ENCODE measurements at regions not wholly inside any gene's neighbourhood (a gene's known extent, or its start where the extent isn't known, plus 50 kb on each side); places are given as distances from the start of the nearest gene placed in this dataset.

DNA sequence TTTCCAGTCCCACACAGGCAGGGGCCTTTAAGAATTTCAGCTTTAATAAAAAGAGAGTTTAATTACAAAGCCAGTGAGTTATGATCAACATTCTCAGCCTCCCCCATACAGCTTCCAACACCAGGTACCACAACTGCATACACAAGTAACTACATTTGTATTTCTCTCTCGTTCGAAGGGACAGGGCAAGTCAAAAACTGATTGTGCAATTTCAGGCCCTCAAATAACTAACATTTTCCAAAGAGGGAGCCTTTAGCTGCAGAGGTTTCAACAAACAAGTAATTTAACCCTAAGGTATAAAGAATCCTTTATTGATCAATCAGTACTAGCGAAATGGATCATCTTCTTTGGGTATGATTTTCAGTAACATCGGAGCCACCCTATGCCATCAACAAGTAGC is 142.4 kb downstream of the ZNF281 start:
- 90 to 94% methylated on average over 4 of the region's 4 CpGs for WGBS, 2 donors (ENCODE audit: low coverage in 1 of 2)
- TF ChIP-seq, protein P1, sequence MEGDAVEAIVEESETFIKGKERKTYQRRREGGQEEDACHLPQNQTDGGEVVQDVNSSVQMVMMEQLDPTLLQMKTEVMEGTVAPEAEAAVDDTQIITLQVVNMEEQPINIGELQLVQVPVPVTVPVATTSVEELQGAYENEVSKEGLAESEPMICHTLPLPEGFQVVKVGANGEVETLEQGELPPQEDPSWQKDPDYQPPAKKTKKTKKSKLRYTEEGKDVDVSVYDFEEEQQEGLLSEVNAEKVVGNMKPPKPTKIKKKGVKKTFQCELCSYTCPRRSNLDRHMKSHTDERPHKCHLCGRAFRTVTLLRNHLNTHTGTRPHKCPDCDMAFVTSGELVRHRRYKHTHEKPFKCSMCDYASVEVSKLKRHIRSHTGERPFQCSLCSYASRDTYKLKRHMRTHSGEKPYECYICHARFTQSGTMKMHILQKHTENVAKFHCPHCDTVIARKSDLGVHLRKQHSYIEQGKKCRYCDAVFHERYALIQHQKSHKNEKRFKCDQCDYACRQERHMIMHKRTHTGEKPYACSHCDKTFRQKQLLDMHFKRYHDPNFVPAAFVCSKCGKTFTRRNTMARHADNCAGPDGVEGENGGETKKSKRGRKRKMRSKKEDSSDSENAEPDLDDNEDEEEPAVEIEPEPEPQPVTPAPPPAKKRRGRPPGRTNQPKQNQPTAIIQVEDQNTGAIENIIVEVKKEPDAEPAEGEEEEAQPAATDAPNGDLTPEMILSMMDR (IDR thresholded peaks at IDR 0.05) = no peak
- TF ChIP-seq EP300 (IDR thresholded peaks at IDR 0.05) (no peak), POLR2AphosphoS5 (IDR thresholded peaks at IDR 0.05) (no peak), POLR2A (IDR thresholded peaks at IDR 0.05) (no peak)
- ATAC-seq = no peak

DNA sequence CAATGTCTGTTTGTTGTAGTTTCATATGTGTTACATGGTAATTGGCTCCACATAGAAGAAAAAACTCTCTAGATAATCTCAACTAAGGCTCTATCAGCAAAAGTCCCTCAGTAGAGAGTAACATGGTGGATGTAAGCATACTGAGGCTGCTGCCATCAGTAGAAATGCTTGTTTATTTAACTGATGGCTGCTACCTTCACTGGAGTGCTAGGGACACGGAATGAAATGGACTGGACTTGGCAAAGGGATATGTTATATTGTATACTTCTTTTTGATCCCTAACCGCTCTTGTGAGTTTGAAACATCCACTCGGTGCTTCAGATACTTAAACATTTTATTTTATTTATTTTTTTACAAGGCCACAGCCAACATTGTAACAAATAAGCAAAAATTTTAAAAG is 143.0 kb downstream of the ZNF281 start:
- H3K27me3 ChIP-seq = no peaks in the 10 kb centered on the region
- TF ChIP-seq, protein P1 (IDR thresholded peaks at IDR 0.05) = no peak
- TF ChIP-seq EP300 (IDR thresholded peaks at IDR 0.05) (no peak), POLR2AphosphoS5 (IDR thresholded peaks at IDR 0.05) (no peak), POLR2A (IDR thresholded peaks at IDR 0.05) (no peak)
- no peaks in the 10 kb centered on the region for H3K4me1 ChIP-seq
- WGBS, 2 donors (ENCODE audit: low coverage in 1 of 2) = 84 to 86% methylated on average over 3 of the region's 3 CpGs
- H3K4me3 ChIP-seq = no peak overlapping the region
- no peak overlapping the region for H3K27ac ChIP-seq
- H3K9me3 ChIP-seq = no peaks in the 10 kb centered on the region
- H3K36me3 ChIP-seq = no peaks in the 10 kb centered on the region
- ATAC-seq = no peak

More for the DNA sequence above, 142.4 kb downstream of the ZNF281 start:
- no peaks in the 10 kb centered on the region for H3K4me1 ChIP-seq
- H3K9me3 ChIP-seq = no peaks in the 10 kb centered on the region
- no peak overlapping the region for H3K27ac ChIP-seq
- H3K4me3 ChIP-seq = no peak overlapping the region
- H3K36me3 ChIP-seq = no peaks in the 10 kb centered on the region
- H3K27me3 ChIP-seq = no peaks in the 10 kb centered on the region

DNA sequence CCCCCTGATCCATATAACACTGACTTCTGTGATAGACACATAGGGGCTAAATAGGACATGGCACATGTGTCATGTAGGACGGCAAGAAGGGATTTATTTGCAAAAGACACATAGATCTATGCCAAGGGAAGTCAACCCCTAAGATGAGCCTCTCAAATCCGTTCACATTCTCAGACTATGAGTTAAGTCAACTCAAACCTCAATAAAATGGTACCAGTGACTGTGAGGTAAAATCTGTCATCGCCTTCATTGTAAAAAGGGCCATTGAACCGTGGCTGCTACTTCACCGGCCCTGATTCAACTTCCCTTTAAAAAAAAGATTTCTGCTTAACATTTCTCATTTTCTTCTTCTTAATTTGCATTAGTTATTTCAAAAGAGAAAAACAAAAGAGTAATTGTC is 144.0 kb downstream of the ZNF281 start:
- WGBS, 2 donors (ENCODE audit: low coverage in 1 of 2) = 75 to 90% methylated on average over 3 to 5 of the region's 5 CpGs
- Histone ChIP-seq H3K4me1 (no peaks in the 10 kb centered on the region), H3K27ac (no peak overlapping the region), H3K9me3 (no peaks in the 10 kb centered on the region), H3K36me3 (no peaks in the 10 kb centered on the region), H3K4me3 (no peak overlapping the region), H3K27me3 (no peaks in the 10 kb centered on the region)
- ATAC-seq = no peak
- TF ChIP-seq, protein P1 (IDR thresholded peaks at IDR 0.05) = no peak
- TF ChIP-seq EP300 (IDR thresholded peaks at IDR 0.05) (no peak), POLR2AphosphoS5 (IDR thresholded peaks at IDR 0.05) (no peak), POLR2A (IDR thresholded peaks at IDR 0.05) (no peak)

DNA sequence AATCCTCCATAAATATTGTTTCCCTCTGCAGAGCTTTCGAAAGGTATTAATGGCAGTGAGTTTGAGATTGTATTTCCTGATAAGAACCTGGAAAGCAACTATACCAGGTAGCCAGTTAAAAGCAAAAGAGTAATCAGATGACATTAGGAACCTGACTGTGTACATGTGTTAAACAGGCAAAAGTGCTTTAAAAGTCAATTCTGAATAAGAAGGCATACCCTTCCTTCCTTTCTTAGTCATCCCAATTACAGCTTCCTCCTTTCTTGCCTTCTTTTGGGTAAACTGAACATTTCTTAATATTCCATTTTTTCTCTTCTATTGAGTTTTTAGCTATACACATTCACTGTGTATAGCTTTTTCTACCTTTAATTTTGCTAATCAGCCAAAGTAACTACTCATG is 144.7 kb downstream of the ZNF281 start:
- TF ChIP-seq POLR2A (IDR thresholded peaks at IDR 0.05) (no peak), EP300 (IDR thresholded peaks at IDR 0.05) (no peak), POLR2AphosphoS5 (IDR thresholded peaks at IDR 0.05) (no peak)
- TF ChIP-seq, protein P1 (IDR thresholded peaks at IDR 0.05) = no peak
- ATAC-seq = no peak
- Histone ChIP-seq H3K27me3 (no peaks in the 10 kb centered on the region), H3K27ac (no peak overlapping the region), H3K9me3 (no peaks in the 10 kb centered on the region), H3K4me1 (no peaks in the 10 kb centered on the region), H3K36me3 (no peaks in the 10 kb centered on the region), H3K4me3 (no peak overlapping the region)
- 67 to 89% methylated on average over 1 of the region's 1 CpG for WGBS, 2 donors (ENCODE audit: low coverage in 1 of 2)

DNA sequence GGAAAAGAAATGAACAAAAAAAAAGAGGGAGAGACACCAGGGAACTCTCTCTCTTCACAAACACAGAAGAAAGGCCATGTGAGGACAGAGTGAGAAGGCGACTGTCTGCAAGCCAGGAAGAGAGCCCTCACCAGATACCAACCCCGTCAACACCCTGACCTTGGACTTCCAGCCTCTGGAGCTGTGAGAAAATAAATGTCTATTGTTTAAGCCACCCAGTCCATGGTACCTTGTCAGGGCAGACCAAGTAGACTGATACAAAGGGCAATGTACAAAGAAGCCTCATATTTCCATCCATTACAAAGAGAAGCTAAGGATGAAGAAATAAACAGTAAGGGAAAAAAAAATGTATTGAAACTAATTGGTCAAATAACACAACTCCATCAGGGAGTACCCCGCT is 146.6 kb downstream of the ZNF281 start:
- Histone ChIP-seq H3K9me3 (no peaks in the 10 kb centered on the region), H3K27me3 (no peaks in the 10 kb centered on the region), H3K36me3 (no peaks in the 10 kb centered on the region), H3K4me1 (no peaks in the 10 kb centered on the region), H3K27ac (no peak overlapping the region), H3K4me3 (no peak overlapping the region)
- TF ChIP-seq POLR2AphosphoS5 (IDR thresholded peaks at IDR 0.05) = no peak
- TF ChIP-seq, protein P1 (IDR thresholded peaks at IDR 0.05) = no peak
- TF ChIP-seq EP300 (IDR thresholded peaks at IDR 0.05) = no peak
- TF ChIP-seq POLR2A (IDR thresholded peaks at IDR 0.05) = no peak
- 83 to 85% methylated on average over 1 to 3 of the region's 3 CpGs for WGBS, 2 donors (ENCODE audit: low coverage in 1 of 2)
- ATAC-seq = no peak
